GM21528 (cell line): ENCODE measurements at regions not wholly inside any gene's neighbourhood (a gene's known extent, or its start where the extent isn't known, plus 50 kb on each side); places are given as distances from the start of the nearest gene placed in this dataset.
"Not testable (repeated sequence)": the region's sequence is repeated elsewhere in the genome, so short reads cannot be mapped to it uniquely, and the experiment has no call there.

Source experiments
- ATAC-seq: cut with Tn5 transposase; IDR thresholded peaks from one replicate; pipeline ENCODE4 v1.9.1; 2021; ENCODE audit warnings: mild to moderate bottlenecking, moderate library complexity; ENCODE audit not compliant: unreplicated experiment, low FRiP score

DNA sequence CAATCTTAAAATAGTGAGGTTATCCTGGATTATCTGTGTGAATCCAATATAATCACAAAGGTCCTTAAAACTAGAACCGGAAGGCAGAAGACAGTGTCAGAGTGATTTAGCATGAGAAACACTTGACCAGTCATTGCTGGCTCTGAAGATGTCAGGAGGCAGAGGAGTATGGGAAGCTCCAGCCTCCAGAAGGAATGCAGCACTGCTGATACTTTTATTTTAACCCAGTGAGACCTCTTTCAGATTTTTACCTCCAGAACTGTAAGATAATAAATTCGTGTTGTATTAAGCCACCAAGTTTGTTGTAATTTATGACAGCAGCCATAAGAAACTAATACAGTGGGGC lies 134.4 kb upstream of the ZC3H12C start:
- ATAC-seq: no peak

DNA sequence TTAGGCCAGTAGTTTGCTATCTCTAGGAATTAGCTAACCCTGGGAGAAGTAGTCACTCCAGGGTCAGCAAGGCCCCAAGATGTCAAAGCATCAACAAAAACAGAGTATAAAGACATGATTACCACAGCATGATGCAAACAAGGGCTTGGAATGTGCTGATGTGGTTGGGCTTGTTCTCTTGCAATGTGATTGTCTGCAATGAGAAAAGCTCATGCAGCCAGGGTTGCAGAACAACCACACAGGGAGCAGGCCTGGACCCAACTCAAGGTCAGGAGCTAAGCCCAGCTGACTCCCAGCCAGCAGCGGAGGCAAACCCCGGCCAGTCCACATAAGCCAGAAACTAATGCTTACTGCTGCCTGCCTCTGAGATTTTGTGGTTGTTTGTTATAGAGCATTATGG lies 132.4 kb upstream of the ZC3H12C start:
- ATAC-seq: no peak

DNA sequence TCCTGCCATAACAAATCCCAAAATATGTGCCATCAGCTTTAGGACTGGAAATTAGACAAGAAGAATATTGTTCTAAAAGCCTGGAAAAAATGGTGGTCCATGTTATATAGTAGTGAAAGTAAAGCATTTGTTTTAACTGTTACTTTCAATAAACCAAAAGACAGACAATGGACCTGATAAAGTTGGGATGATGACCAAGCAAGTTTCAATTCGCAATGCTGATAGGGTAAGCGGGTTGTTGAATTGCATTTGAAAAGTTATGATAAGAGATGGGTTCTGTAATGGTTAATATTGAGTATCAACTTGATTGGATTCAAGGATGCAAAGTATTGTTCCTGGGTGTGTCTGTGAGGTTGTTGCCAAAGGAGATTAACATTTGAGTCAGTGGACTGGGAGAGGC lies 131.9 kb upstream of the ZC3H12C start:
- ATAC-seq: no peak

DNA sequence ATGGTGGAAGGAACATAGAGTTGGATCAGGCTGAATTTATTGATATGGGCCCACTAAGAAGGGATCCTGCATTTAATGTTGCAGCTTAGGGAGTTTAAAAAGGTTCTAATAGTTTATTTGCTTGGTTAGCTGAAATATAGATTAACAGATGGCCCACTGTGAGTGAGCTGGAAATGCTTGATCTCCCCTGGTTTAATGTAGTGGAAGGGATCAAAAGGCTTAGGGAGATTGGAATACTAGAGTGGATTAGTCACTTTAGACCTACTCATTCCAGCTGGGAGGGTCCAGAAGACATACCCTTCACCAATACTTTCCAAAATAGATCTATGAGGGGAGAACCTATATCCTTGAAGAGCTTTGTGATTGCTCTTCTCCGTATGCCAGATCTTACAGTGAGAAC lies 130.1 kb upstream of the ZC3H12C start:
- no peak for ATAC-seq

DNA sequence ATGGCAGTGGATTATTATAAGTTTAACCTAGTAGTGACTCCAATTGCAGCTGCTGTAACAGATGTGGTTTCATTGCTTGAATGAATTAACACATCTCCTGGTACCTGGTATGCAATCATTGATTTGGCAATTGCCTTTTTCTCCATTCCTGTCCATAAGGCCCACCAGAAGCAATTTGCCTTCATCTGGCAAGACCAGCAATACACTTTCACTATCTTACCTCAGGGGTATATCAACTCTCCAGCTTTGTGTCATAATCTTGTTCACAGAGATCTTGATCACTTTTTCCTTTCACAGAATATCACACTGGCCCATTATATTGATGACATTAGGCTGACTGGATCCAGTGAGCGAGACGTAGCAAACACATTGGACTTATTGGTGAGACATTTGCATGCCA lies 128.7 kb upstream of the ZC3H12C start:
- no peak for ATAC-seq

DNA sequence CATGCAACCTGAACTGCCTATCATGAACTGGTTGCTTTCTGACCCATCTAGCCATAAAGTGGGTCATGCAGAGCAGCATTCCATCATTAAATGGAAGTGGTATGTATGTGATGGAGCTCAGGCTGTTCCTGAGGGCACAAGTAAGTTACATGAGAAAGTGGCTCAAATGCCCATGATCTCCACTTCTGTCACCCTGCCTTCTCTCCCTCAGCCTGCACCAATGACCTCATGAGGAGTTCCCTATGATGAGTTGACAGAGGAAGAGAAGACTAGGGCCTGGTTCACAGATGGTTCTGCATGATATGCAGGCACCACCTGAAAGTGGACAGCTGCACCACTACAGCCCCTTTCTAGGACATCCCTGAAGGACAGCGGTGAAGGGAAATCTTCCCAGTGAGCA lies 127.7 kb upstream of the ZC3H12C start:
- not testable (repeated sequence) for ATAC-seq

DNA sequence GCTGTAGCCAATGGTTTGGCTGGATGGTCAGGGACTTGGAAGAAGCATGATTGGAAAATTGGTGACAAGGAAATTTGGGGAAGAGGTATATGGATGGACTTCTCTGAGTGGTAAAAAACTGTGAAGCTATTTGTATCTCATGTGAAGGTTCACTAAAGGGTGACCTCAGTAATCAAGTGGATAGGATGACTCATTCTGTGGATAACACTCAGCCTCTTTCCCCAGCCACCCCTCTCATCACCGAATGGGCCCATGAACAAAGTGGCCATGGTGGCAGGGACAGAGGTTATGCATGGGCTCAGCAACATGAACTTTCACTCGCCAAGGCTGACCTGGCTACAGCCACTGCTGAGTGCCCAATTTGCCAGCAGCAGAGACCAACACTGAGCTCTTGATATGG lies 127.3 kb upstream of the ZC3H12C start:
- ATAC-seq: not testable (repeated sequence)

DNA sequence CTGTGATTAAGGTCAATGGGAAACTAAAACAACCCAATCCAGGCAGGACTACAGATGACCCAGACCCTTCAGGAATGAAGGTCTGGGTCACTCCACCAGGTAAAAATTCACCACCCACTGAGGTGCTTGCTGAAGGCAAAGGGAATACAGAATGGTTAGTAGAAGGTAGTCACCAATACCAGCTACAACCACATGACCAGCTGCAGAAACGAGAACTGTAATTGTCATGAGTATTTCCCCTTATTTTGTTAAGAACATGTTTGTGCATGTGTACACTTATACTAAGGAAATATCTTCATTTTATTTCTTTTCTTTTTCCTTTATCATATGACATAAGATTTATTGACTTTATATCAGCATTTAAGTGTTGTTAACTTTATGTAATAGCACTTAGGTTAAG lies 126.1 kb upstream of the ZC3H12C start:
- not testable (repeated sequence) for ATAC-seq

DNA sequence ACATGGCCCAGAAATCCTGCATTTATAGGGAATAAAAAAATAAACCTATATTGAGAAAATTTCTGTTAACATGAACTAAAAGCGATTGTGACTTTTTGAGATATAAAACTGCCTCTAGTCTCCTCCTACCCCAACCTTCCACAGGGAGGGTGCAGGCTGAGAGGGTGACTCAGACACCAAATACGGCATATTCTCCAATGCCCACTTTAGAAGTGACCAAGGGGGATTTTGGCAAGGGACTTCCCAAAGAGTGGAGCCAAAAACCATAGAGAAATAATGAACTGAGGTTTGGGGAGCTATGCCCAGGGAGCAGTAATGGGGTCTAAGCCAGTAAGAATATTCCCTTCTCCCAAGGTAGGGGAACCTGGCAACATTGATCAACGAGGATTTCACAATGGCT lies 124.9 kb upstream of the ZC3H12C start:
- no peak for ATAC-seq

DNA sequence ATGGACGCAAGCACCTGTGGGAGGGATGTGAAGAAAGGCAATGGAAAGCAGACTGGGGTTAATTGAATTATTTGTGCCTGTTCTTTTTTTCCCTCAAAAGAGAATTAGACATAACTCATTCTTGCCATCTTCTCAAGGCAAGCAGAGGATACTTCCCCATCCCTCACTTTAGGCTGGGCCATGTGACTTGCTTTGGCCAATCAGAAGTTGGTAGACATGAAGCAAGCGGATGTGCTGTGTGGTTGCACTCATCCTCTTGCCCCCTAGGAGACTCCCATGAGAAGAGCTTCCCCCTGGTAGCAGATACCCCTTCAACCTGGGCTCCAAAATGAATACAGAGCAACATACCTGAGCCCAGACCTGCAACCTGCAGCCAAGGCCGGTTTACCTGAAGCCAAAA lies 124.4 kb upstream of the ZC3H12C start:
- ATAC-seq: no peak

DNA sequence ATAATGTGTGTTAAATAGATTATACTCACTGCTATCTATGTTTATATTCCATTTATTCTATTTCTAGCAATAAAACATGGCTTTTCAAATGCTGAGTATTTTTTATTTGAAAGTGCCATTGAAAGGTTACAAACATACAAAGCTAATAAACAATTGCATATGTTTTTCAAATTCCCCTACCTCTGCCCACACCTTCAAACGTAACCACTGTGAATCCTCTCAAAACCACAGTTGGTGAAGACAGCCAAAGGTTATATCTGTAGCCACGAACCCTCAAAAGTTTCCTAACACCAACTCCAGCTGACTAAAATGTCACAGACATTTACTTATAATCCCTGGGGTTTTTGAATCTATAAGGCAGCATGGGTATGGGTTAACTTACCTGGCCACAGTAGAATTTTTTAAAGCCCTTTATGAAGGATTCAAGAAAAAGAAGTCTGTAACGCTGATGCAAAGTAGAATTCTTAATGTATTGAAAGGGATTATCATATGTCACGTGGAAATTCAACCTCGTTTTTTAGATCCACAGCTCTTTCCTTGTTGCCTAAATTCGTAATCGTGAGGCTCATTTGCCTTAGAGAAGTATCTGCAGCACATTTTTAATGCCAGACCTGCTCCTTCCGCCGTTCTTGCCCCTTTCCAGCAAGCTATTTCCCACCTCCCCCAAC lies 122.5 kb upstream of the ZC3H12C start:
- peak; percentile 78 for ATAC-seq

DNA sequence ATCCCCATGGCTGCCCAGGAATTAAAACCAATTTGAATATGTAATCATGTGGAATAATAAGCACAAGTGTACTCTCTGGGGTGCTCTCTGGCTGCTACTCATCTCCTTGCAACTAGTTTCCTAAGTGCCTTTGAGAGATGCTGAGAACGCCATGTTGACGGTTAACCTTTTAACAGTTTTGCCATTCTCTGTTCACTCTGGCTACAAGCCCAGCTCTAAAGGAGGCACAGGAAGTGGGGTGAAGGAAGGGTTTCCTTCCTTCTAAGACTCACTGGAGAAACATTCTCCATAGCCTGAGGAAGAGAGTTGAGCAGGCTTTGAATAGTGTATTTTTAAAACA lies 122.0 kb upstream of the ZC3H12C start:
- peak; percentile 3 for ATAC-seq

DNA sequence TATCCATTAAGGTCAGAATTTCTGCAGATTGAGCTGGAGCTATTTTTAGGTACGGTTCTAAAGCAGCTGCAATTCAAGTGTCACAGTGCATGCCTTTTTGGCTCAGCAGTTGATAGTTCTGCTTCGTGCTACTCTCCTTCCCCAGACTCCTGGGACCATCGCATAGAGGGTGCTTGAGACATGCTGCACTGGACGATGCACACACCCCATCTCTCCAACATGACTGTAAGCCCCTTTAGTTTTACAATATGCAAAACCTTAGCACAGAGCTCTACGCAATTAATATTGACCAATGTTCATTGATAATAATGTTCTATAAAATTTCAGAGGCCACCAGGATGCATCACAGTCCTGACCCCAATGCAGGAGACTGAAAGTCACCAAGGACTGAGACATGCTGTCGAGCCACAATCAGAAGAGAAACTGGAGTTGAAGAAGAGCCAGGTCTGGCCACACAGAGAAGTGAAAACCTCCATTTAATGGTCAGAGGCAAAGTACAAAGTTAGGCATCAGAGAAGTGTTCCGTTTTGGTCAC lies 120.9 kb upstream of the ZC3H12C start:
- peak; percentile 69 for ATAC-seq

DNA sequence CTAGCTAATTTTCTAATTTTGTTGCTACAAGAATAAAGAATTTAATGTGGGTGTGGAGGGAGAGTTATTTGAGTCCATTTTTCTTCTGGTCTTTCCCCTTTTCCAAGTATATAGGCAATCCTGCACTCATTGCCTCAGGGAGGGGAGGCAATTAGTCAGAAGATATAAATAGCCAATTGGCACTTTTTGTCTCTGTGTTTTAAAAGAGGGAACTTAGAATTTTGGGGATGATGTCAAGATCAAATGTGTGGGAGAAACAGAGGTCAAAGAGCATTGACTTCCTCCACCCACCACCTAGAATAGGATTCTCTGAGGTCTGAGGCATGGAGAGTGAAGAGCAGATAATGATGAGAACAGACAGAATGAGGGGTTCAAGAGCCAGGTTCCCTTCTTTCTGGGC lies 120.3 kb upstream of the ZC3H12C start:
- ATAC-seq: no peak

DNA sequence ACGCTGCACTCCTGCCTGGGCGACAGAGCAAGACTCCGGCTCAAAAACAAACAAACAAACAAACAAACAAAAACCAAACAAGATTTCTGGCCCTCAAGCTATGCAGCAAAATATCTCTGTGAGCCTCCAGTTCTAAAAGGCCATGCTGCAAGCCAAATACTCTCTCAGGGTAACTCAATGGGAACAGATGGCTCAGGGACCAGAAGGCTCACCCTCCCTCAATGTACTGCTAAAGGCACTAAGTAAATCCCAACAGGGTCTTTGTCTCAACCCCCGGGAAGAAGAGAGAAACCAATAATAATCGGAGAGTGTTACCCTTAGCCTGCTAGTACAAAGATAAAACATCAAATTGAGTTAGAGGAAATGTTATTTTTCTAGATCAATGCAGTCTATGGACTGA lies 119.7 kb upstream of the ZC3H12C start:
- ATAC-seq: no peak

DNA sequence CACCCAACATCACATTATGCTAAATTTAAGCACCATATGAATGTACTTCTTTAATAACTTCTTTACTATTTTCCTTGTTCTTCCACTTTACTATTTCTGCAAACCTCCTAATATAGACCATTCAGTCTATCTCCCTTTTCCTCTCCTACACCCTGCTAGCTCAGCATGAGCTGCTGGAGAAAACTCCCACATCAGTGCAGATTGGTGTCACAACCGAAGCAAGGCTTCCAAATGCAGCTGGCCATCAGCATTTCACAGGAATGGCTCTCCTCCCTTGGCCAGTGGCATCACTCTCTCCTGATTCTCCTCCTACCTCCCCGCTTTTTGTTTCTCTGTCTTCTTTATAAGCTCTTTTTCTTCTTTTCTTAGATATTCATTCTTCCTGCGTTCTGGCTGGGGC lies 118.7 kb upstream of the ZC3H12C start:
- ATAC-seq: no peak

DNA sequence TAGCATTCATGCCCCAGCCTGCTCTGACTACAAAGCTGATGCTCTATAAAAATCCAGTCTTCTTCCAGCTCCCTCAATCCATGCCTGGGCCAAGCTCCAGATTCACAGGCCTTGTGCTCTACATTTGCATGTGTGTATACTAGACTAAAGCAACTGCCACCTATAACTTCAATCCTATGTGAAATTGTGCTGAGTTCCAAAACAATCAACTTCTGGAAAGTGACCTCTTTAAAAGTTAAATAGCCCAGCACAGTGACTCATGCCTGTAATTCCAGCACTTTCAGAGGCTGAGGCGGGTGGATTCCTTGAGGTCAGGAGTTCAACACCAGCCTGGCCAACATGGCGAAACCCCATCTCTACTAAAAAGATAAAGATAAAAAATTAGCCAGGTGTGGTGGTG lies 114.3 kb upstream of the ZC3H12C start:
- ATAC-seq: no peak

DNA sequence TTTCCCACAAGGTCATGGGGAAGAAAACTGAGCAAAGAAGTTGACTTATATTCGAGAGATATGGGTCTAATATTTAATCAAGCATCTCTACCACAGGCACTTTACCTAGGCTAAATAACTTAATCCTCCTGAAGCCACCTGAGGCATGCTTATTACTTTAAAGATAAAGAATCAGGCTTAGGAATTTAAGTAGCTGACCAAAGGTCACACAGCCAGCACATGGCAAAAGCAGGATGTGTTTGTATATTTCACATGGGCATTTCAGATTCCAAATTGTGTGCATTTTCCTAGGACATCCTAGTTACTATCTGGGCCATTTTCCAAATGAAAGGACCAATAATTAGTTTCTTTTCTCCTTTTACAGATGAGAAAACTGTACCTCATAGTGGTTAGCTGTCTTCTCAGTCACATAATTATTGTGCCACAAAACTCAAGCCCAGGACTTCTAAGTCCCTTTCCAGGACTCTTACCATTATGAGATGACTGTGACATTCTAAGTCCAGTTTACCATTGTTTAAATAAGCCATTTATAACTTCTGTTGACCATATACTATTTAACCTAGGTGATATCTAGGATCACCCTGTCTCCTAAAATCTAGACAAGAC lies 112.1 kb upstream of the ZC3H12C start:
- no peak for ATAC-seq

DNA sequence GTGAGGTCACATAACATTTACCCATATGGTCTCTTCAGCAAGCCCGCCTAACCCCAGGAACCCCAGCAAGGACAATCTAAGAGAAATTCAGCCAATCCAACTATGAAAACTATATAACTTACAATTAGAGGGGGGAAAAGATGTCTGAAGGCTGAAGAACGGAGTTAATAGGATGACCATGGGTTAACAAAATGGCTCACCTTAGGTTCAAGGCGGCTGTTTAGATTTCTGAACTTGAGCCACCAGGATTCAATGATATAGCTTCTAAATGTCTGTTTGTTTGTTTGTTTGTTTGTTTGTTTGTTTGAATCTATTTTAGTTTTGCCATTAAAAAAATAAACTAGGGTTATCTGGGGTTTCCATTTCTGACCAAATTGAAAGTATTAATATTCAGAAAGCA lies 109.8 kb upstream of the ZC3H12C start:
- no peak for ATAC-seq

DNA sequence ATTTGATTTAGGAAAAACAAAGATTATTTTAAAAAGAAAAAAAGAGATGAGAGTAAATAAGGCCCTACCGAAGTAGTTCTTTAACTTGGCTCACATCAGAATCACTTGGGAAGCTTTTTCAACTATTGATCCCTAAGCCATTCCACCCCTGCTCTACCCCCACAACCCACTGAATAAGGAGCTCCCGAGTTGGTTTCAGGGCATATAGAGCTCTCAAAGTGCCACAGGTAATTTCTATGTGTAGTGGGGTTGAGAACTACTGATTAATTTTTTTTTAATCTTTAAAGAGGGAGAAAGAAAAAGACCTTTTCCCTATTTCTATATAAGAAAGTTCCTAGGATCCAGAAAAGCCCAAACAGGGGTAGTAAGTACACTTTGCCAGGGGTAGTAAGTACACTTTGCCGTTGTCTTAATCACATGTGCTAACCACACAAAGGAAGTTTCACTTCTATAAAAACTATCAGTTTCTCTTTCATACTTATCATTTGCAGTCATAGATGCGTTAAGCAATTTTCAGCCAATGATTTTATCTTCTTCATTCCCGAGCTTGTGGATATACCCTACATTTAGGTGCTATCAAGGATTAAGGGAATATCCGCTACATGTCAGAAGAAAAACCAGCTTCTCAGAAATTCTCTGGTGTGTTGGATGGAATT lies 108.4 kb upstream of the ZC3H12C start:
- ATAC-seq: peak; percentile 95

DNA sequence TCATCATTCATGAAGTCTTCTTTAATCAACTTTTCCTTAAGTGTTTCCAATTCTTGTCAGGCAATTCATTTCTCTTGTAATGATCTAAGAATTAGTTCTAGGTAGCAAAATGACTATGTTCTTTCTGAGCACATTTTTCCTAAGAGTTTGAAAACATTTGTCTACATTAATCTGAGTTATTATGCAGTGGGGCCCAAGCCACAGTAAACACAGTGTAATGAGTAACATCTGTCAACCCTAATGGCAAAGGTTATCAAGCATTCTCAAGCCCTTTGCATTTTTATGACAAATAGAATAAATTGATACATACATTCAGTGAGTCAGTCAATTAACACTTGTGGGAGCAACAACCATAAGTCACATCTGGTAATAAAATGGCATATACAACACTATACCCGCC lies 106.7 kb upstream of the ZC3H12C start:
- no peak for ATAC-seq

DNA sequence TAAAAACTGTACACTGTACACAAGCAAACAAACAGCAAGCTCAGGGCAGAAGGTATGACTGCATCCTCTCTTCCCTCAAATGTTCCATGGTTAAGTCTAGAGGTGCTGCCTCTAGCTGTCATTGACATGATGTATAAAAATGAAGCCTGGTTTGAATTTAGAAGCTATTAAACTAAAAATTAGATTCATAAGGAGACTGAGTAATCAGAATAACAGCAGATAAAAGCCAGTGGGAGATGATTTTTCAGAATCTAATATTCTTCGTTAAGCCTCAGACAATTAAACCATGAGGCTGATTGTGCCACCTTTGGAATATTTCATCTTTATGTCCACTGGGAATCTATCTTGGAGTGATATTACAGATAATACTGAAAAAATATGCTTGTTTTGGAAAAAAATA lies 101.4 kb upstream of the ZC3H12C start:
- ATAC-seq: no peak
